H9 (cell line): ENCODE measurements at regions not wholly inside any gene's neighbourhood (a gene's known extent, or its start where the extent isn't known, plus 50 kb on each side); places are given as distances from the start of the nearest gene placed in this dataset.

ENCODE experiments used
- DNase-seq: peaks from one replicate; pipeline ENCODE4 v3.0.0-alpha.2; 2017
- H2AFZ ChIP-seq: one replicate; pipeline ENCODE4 v1.6.1; 2013; ENCODE audit warnings: mild to moderate bottlenecking, low read length, control low read depth, moderate library complexity
- H2AK5ac ChIP-seq: 2 replicates; pipeline ENCODE4 v1.6.1; 2013; ENCODE audit warnings: low read length, control low read depth, mixed read lengths; ENCODE audit not compliant: insufficient read length
- H2BK120ac ChIP-seq: one replicate; pipeline ENCODE4 v1.6.1; 2013; ENCODE audit warnings: low read depth, mild to moderate bottlenecking, low read length, control low read depth, inconsistent platforms; ENCODE audit not compliant: poor library complexity, severe bottlenecking
- H2BK12ac ChIP-seq: 2 replicates; pipeline ENCODE4 v1.6.1; 2013; ENCODE audit warnings: low read length, control low read depth, mixed read lengths, low read depth; ENCODE audit not compliant: insufficient read length
- H2BK15ac ChIP-seq: 2 replicates; pipeline ENCODE4 v1.6.1; 2013; ENCODE audit warnings: low read depth, low read length, control low read depth
- H2BK20ac ChIP-seq: one replicate; pipeline ENCODE4 v1.6.1; 2013; ENCODE audit warnings: low read depth, mild to moderate bottlenecking, low read length, control low read depth, inconsistent platforms; ENCODE audit not compliant: poor library complexity, severe bottlenecking
- H2BK5ac ChIP-seq: 2 replicates; pipeline ENCODE4 v1.6.1; 2013; ENCODE audit warnings: low read length, control low read depth, mixed read lengths; ENCODE audit not compliant: insufficient read length
- H3K14ac ChIP-seq: 2 replicates; pipeline ENCODE4 v1.6.1; 2013; ENCODE audit warnings: low read length, control low read depth; ENCODE audit not compliant: insufficient read depth
- H3K18ac ChIP-seq: 2 replicates; pipeline ENCODE4 v1.6.1; 2013; ENCODE audit warnings: low read depth, mild to moderate bottlenecking, mixed read lengths, low read length, control low read depth; ENCODE audit not compliant: insufficient read length
- H3K23ac ChIP-seq: 2 replicates; pipeline ENCODE4 v1.6.1; 2013; ENCODE audit warnings: low read length, control low read depth, mixed read lengths, low read depth; ENCODE audit not compliant: insufficient read length
- H3K23me2 ChIP-seq: 2 replicates; pipeline ENCODE4 v1.6.1; 2013; ENCODE audit warnings: low read depth, mild to moderate bottlenecking, mixed read lengths, low read length, control low read depth; ENCODE audit not compliant: insufficient read length, poor library complexity, severe bottlenecking
- H3K27ac ChIP-seq: 2 replicates; pipeline ENCODE4 v1.5.1; 2013; ENCODE audit warnings: low read length, control low read depth, mixed read lengths, low read depth; ENCODE audit not compliant: insufficient read length
- H3K27me3 ChIP-seq: 2 replicates; pipeline ENCODE4 v1.6.1; 2013; ENCODE audit warnings: low read length, control low read depth, inconsistent platforms; ENCODE audit not compliant: insufficient read depth
- H3K4ac ChIP-seq: 2 replicates; pipeline ENCODE4 v1.6.1; 2013; ENCODE audit warnings: low read depth, mild to moderate bottlenecking, control low read depth, inconsistent platforms, low read length, moderate library complexity
- H3K4me1 ChIP-seq: 2 replicates; pipeline ENCODE4 v1.6.1; 2013; ENCODE audit warnings: low read length, control low read depth, inconsistent platforms; ENCODE audit not compliant: insufficient read depth
- H3K4me2 ChIP-seq: 2 replicates; pipeline ENCODE4 v1.6.1; 2013; ENCODE audit warnings: low read length, control low read depth, mixed read lengths; ENCODE audit not compliant: insufficient read length, insufficient read depth
- H3K56ac ChIP-seq: 2 replicates; pipeline ENCODE4 v1.6.1; 2013; ENCODE audit warnings: low read depth, mild to moderate bottlenecking, mixed read lengths, low read length, control low read depth; ENCODE audit not compliant: insufficient read length
- H3K79me1 ChIP-seq: 2 replicates; pipeline ENCODE4 v1.6.1; 2013; ENCODE audit warnings: low read depth, mild to moderate bottlenecking, moderate library complexity, low read length, control low read depth, inconsistent platforms; ENCODE audit not compliant: insufficient read depth, poor library complexity, severe bottlenecking
- H3K79me2 ChIP-seq: 2 replicates; pipeline ENCODE4 v1.6.1; 2013; ENCODE audit warnings: low read length, control low read depth, inconsistent platforms; ENCODE audit not compliant: insufficient read depth
- H3K9ac ChIP-seq: 2 replicates; pipeline ENCODE4 v1.6.1; 2013; ENCODE audit warnings: low read length, control low read depth, mixed read lengths; ENCODE audit not compliant: insufficient read length; ENCODE audit errors: extremely low read depth
- H3K9me3 ChIP-seq: one replicate; pipeline ENCODE4 v1.6.1; 2013; ENCODE audit warnings: low read depth, low read length, inconsistent platforms; ENCODE audit not compliant: control insufficient read depth
- H3T11ph ChIP-seq: one replicate; pipeline ENCODE4 v1.6.1; 2013; ENCODE audit warnings: mild to moderate bottlenecking, low read length, control low read depth, inconsistent platforms
- H4K20me1 ChIP-seq: one replicate; pipeline ENCODE4 v1.6.1; 2013; ENCODE audit not compliant: control insufficient read depth, insufficient read length, insufficient read depth
- H4K5ac ChIP-seq: 2 replicates; pipeline ENCODE4 v1.6.1; 2013; ENCODE audit warnings: low read depth, mild to moderate bottlenecking, mixed read lengths, low read length, control low read depth; ENCODE audit not compliant: insufficient read length
- H4K8ac ChIP-seq: replicated peaks from 2 replicates; pipeline ENCODE4 v1.6.1; 2013; ENCODE audit warnings: low read length, control low read depth, mixed read lengths, low read depth; ENCODE audit not compliant: insufficient read length
- H4K91ac ChIP-seq: 2 replicates; pipeline ENCODE4 v1.6.1; 2013; ENCODE audit warnings: low read depth, mild to moderate bottlenecking, moderate library complexity, mixed read lengths, low read length, control low read depth; ENCODE audit not compliant: insufficient read length
- H3K27ac Mint-ChIP-seq, 3 experiments: 2 replicates in 2 of 3; 3 replicates in 1 of 3; pipeline ENCODE4 v1.8.0; 2020 to 2021; ENCODE audit warnings: mixed read lengths in 3 of 3, mild to moderate bottlenecking in 1 of 3, moderate library complexity in 1 of 3
- H3K27me3 Mint-ChIP-seq: 2 replicates; pipeline ENCODE4 v1.8.0; 2021; ENCODE audit warnings: low read depth, mild to moderate bottlenecking, moderate library complexity, mixed read lengths
- H3K36me3 Mint-ChIP-seq, 3 experiments: 2 replicates in 2 of 3; 3 replicates in 1 of 3; pipeline ENCODE4 v1.8.0; 2020 to 2021; ENCODE audit warnings: low read depth in 3 of 3, mixed read lengths in 3 of 3; ENCODE audit not compliant: insufficient read depth in 1 of 3
- H3K4me1 Mint-ChIP-seq, 2 experiments: 2 replicates each; pipeline ENCODE4 v1.8.0; 2020; ENCODE audit warnings: mixed read lengths in 2 of 2
- H3K4me3 Mint-ChIP-seq, 2 experiments: 2 replicates in 1 of 2; 3 replicates in 1 of 2; pipeline ENCODE4 v1.8.0; 2020 to 2021; ENCODE audit warnings: mild to moderate bottlenecking in 2 of 2, mixed read lengths in 2 of 2, moderate library complexity in 1 of 2
- H3K9me3 Mint-ChIP-seq, 2 experiments: 2 replicates in 1 of 2; 3 replicates in 1 of 2; pipeline ENCODE4 v1.8.0; 2020; ENCODE audit warnings: mild to moderate bottlenecking in 2 of 2, mixed read lengths in 2 of 2, moderate library complexity in 1 of 2
- CTCF ChIP-seq: fragments of 200-600 bp; sonication (generic); conservative IDR thresholded peaks from 3 replicates; pipeline ENCODE4 v1.8.0; 2021; ENCODE audit warnings: antibody characterized with exemption, mild to moderate bottlenecking
- WGBS: extraction: QIAGEN DNeasy Blood & Tissue Kit; methylation state at CpG from one replicate; pipeline ENCODE4 v1.1.7; 2013; ENCODE audit warnings: missing lambda C conversion rate, low lambda C conversion rate, mixed read lengths; ENCODE audit not compliant: insufficient read length; ENCODE audit errors: extremely low coverage; 5-methylcytosine and 5-hydroxymethylcytosine counted together

GRCh38 chr14:22174412-22175277 lies 414.4 kb downstream of the DAD1 start:
- no peak overlapping the region for H3K18ac ChIP-seq
- H4K5ac ChIP-seq, result no peak overlapping the region
- peak overlapping the region in 1 of 3 experiments; percentile 90; a peak in 1 of 7 replicates for H3K27ac Mint-ChIP-seq
- no CpG with 5 or more reads among the region's 8 CpGs for WGBS
- H3K23ac ChIP-seq, result no peak overlapping the region
- H3K9me3 Mint-ChIP-seq, result no peaks in the 10 kb centered on the region
- H4K20me1 ChIP-seq, result no peaks in the 10 kb centered on the region
- H2BK20ac ChIP-seq, result no peak overlapping the region
- no peak overlapping the region for H3T11ph ChIP-seq
- no peak overlapping the region for H2BK15ac ChIP-seq
- no peaks in the 10 kb centered on the region for H3K36me3 Mint-ChIP-seq
- TF ChIP-seq CTCF, result no peak
- peaks cover 23 to 27% of the 10 kb centered on the region in 2 experiments for H3K4me1 Mint-ChIP-seq
- no peak overlapping the region for H2AFZ ChIP-seq
- no peak overlapping the region for H3K4me3 Mint-ChIP-seq
- no peaks in the 10 kb centered on the region for H3K79me2 ChIP-seq
- H3K4me2 ChIP-seq, result no peak overlapping the region
- no peak overlapping the region for H2AK5ac ChIP-seq
- H3K27me3 Mint-ChIP-seq, result no peaks in the 10 kb centered on the region
- H3K14ac ChIP-seq, result no peak overlapping the region
- H3K9me3 ChIP-seq, result no peaks in the 10 kb centered on the region
- no peak overlapping the region for H4K8ac ChIP-seq
- H3K27ac ChIP-seq, result no peak overlapping the region
- H3K4ac ChIP-seq, result no peak overlapping the region
- H3K79me1 ChIP-seq, result no peaks in the 10 kb centered on the region
- H3K4me1 ChIP-seq, result no peaks in the 10 kb centered on the region; the same call in 1 of the 2 replicates
- H3K56ac ChIP-seq, result no peak overlapping the region
- no peak overlapping the region for H2BK12ac ChIP-seq
- H3K23me2 ChIP-seq, result no peaks in the 10 kb centered on the region
- no peak overlapping the region for H3K9ac ChIP-seq
- no peak overlapping the region for H4K91ac ChIP-seq
- H2BK120ac ChIP-seq, result no peak overlapping the region
- H2BK5ac ChIP-seq, result no peak overlapping the region
- DNase-seq, result no peak
- no peaks in the 10 kb centered on the region for H3K27me3 ChIP-seq
